ENCODE measurements at regions not wholly inside any gene's neighbourhood (a gene's known extent, or its start where the extent isn't known, plus 50 kb on each side); places are given as distances from the start of the nearest gene placed in this dataset.

- intact Hi-C loops (cut with micrococcal nuclease): no loop called here
- Histone ChIP-seq H3K27me3 (ENCODE audit: low read depth) (no peaks in the 10 kb centered on the region), H3K9me3 (replicated peaks) (no peaks in the 10 kb centered on the region), H3K27ac (replicated peaks) (no peak overlapping the region), H3K4me3 (no peak overlapping the region), H3K36me3 (no peaks in the 10 kb centered on the region), H3K4me1 (no peaks in the 10 kb centered on the region)
- no peak for TF ChIP-seq CTCF (IDR thresholded peaks at IDR 0.05; ENCODE audit: borderline replicate concordance)
- DNase-seq: no peak
Measured at GRCh38 chr3:117979466-117979865, 1055.2 kb downstream of the IGSF11 start.

GRCh38 chr3:117987256-117987655 lies 1047.4 kb downstream of the IGSF11 start:
- intact Hi-C loops (cut with micrococcal nuclease): no loop called here
- no peak for DNase-seq
- Histone ChIP-seq H3K27me3 (ENCODE audit: low read depth) (no peaks in the 10 kb centered on the region), H3K4me1 (no peaks in the 10 kb centered on the region), H3K36me3 (no peaks in the 10 kb centered on the region), H3K27ac (replicated peaks) (no peak overlapping the region), H3K9me3 (replicated peaks) (no peaks in the 10 kb centered on the region), H3K4me3 (no peak overlapping the region)
- TF ChIP-seq CTCF (IDR thresholded peaks at IDR 0.05; ENCODE audit: borderline replicate concordance): no peak

GRCh38 chr3:117989982-117990381 lies 1044.7 kb downstream of the IGSF11 start:
- Histone ChIP-seq H3K36me3 (no peaks in the 10 kb centered on the region), H3K27me3 (ENCODE audit: low read depth) (peaks cover 20% of the 10 kb centered on the region), H3K9me3 (replicated peaks) (no peaks in the 10 kb centered on the region), H3K4me1 (no peaks in the 10 kb centered on the region), H3K27ac (replicated peaks) (no peak overlapping the region), H3K4me3 (no peak overlapping the region)
- intact Hi-C loops (cut with micrococcal nuclease): no loop called here
- no peak for DNase-seq
- TF ChIP-seq CTCF (IDR thresholded peaks at IDR 0.05; ENCODE audit: borderline replicate concordance): no peak

GRCh38 chr3:117990627-117991026 lies 1044.0 kb downstream of the IGSF11 start:
- DNase-seq: no peak
- H3K4me3 ChIP-seq: no peak overlapping the region
- no peaks in the 10 kb centered on the region for H3K4me1 ChIP-seq
- no peak overlapping the region for H3K27ac ChIP-seq (replicated peaks)
- H3K9me3 ChIP-seq (replicated peaks): no peaks in the 10 kb centered on the region
- TF ChIP-seq CTCF (IDR thresholded peaks at IDR 0.05; ENCODE audit: borderline replicate concordance): no peak
- H3K36me3 ChIP-seq: no peaks in the 10 kb centered on the region
- peaks cover 27% of the 10 kb centered on the region for H3K27me3 ChIP-seq (ENCODE audit: low read depth)
- intact Hi-C loops (cut with micrococcal nuclease): no loop called here

GRCh38 chr3:117995842-117996437 lies 1038.7 kb downstream of the IGSF11 start:
- TF ChIP-seq CTCF (IDR thresholded peaks at IDR 0.05; ENCODE audit: borderline replicate concordance): no peak
- intact Hi-C loops (cut with micrococcal nuclease): no loop called here

More at GRCh38 chr3:117995842-117996437, 1038.7 kb downstream of the IGSF11 start:
- H3K27me3 ChIP-seq (ENCODE audit: low read depth): peaks cover 73% of the 10 kb centered on the region
- H3K4me3 ChIP-seq: peak overlapping the region; percentile 64
- no peaks in the 10 kb centered on the region for H3K36me3 ChIP-seq
- no peak overlapping the region for H3K27ac ChIP-seq (replicated peaks)
- no peaks in the 10 kb centered on the region for H3K9me3 ChIP-seq (replicated peaks)
- no peak for DNase-seq
- H3K4me1 ChIP-seq: peaks cover 9% of the 10 kb centered on the region
